Natural killer cell treated with Interleukin-12 subunit alpha and Interleukin-12 subunit beta and Interleukin-15 and Interleukin-18, amount 100 ng/mL, for 72 hours (primary cell): ENCODE measurements at regions not wholly inside any gene's neighbourhood (a gene's known extent, or its start where the extent isn't known, plus 50 kb on each side); places are given as distances from the start of the nearest gene placed in this dataset.
"Not testable (repeated sequence)": the region's sequence is repeated elsewhere in the genome, so short reads cannot be mapped to it uniquely, and the experiment has no call there.

Experiments
- ATAC-seq, 2 donors: fragments of 150-1000 bp; cut with Tn5 transposase in 1 of 2; sonication (Bioruptor Pico), chemical (Tn5 transposase) in 1 of 2; 2 replicates each; pipeline ENCODE4 v1.10.0; 2021
- DNase-seq: peaks from one replicate; pipeline ENCODE4 v3.0.0; 2022; ENCODE audit warnings: low spot score
- H3K27ac Mint-ChIP-seq, 2 donors: 1 replicate in 1 of 2; 2 replicates in 1 of 2; pipeline ENCODE4 v1.8.0; 2022; ENCODE audit warnings: mixed read lengths in 2 of 2, mild to moderate bottlenecking in 1 of 2, moderate library complexity in 1 of 2
- H3K27me3 Mint-ChIP-seq, 2 donors: 1 replicate in 1 of 2; 2 replicates in 1 of 2; pipeline ENCODE4 v1.8.0; 2022; ENCODE audit warnings: mixed read lengths in 2 of 2
- H3K36me3 Mint-ChIP-seq: one replicate; pipeline ENCODE4 v1.8.0; 2022; ENCODE audit warnings: mixed read lengths
- H3K4me1 Mint-ChIP-seq, 2 donors: 1 replicate in 1 of 2; 2 replicates in 1 of 2; pipeline ENCODE4 v1.8.0; 2022; ENCODE audit warnings: low read depth in 2 of 2, mixed read lengths in 2 of 2, mild to moderate bottlenecking in 1 of 2
- H3K4me3 Mint-ChIP-seq: one replicate; pipeline ENCODE4 v1.8.0; 2022; ENCODE audit warnings: mixed read lengths
- H3K9me3 Mint-ChIP-seq: 2 replicates; pipeline ENCODE4 v1.8.0; 2022; ENCODE audit warnings: mixed read lengths

DNA sequence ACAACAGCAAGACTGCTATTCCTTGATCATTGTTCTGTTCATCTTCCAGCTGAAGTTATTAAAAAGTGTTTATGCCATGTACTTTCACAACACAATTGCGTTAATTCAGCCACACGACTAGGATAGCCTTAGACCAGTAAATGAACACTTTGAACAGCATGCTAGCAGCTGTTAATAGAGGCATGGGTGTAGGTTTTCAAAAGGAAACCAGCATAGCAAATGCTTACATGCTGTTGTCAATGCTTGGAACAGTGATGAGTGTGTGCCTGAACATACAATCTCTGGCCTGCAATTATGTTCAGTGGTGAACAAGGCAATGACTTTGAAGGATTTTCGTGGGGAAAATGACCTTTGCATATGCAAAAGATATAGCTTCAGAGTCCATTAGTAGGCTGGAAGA, 127.4 kb upstream of the RBM19 start:
- Mint-ChIP-seq H3K27me3 (no peaks in the 10 kb centered on the region), H3K4me3 (no peak overlapping the region), H3K4me1 (no peaks in the 10 kb centered on the region), H3K9me3 (peaks cover 10% of the 10 kb centered on the region), H3K27ac (no peak overlapping the region), H3K36me3 (no peaks in the 10 kb centered on the region)
- DNase-seq (no peak), ATAC-seq (no peak)

DNA sequence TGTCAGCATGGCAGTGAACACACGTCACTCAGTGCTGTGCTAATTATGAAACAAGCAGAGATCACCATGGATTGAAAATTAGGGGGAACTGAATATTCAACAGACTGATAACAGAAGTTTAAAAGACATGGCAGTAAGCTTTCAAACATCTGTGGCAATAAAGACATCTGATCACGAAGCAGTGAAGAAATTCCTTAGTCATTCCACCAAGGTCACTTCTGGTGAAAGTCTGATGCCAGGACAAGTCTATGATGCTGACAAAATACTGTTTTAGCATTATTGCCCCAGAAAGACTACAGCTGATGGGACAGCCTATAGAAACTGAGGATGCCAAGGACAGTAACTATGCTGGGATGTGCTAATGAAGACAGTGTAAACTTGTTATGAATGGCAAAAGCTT, 126.9 kb upstream of the RBM19 start:
- no peak for ATAC-seq
- Mint-ChIP-seq H3K27me3 (no peaks in the 10 kb centered on the region), H3K36me3 (no peaks in the 10 kb centered on the region), H3K9me3 (peaks cover 10% of the 10 kb centered on the region), H3K27ac (no peak overlapping the region), H3K4me3 (no peak overlapping the region), H3K4me1 (no peaks in the 10 kb centered on the region)
- no peak for DNase-seq

GRCh38 chr12:114090211-114090610, 124.1 kb upstream of the RBM19 start:
- ATAC-seq (no peak), DNase-seq (no peak)
- H3K4me3 Mint-ChIP-seq, result no peak overlapping the region
- no peak overlapping the region for H3K27ac Mint-ChIP-seq
- no peaks in the 10 kb centered on the region for H3K27me3 Mint-ChIP-seq
- peaks cover 10% of the 10 kb centered on the region for H3K9me3 Mint-ChIP-seq
- H3K36me3 Mint-ChIP-seq, result no peaks in the 10 kb centered on the region
- H3K4me1 Mint-ChIP-seq, result no peaks in the 10 kb centered on the region

- Mint-ChIP-seq H3K27ac (no peak overlapping the region), H3K4me3 (no peak overlapping the region), H3K36me3 (no peaks in the 10 kb centered on the region), H3K9me3 (peaks cover 4% of the 10 kb centered on the region), H3K4me1 (no peaks in the 10 kb centered on the region), H3K27me3 (peaks cover 10 to 19% of the 10 kb centered on the region in 2 donors)
- DNase-seq (no peak), ATAC-seq (no peak)
These were observed 107.0 kb upstream of the RBM19 start for GRCh38 chr12:114073076-114073475.

DNA sequence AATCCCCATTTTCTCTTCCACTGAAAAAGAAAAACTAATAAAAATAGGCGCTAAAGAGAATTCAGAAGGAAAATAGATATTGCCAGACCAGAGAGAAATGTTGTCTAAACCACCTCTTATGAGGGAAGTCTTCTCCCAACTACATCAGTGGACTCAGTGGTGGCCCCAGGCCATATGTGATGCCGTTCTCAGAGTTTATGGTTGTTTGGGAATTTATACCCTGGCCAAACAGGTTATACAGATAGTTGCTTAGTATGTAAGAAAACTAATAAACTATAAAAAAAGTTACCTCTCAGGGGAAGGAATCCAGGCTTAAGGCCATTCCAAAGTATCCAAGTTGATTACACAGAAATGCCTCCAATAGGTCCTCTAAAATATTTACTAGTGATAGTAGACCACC, 103.4 kb upstream of the RBM19 start:
- no peak for ATAC-seq
- peaks cover 11 to 19% of the 10 kb centered on the region in 2 donors for H3K27me3 Mint-ChIP-seq
- DNase-seq, result no peak
- no peak overlapping the region for H3K4me3 Mint-ChIP-seq
- H3K9me3 Mint-ChIP-seq, result peaks cover 2% of the 10 kb centered on the region
- H3K36me3 Mint-ChIP-seq, result peaks cover 3% of the 10 kb centered on the region
- H3K4me1 Mint-ChIP-seq, result no peaks in the 10 kb centered on the region
- H3K27ac Mint-ChIP-seq, result no peak overlapping the region

GRCh38 chr12:114064497-114064896, 98.4 kb upstream of the RBM19 start:
- DNase-seq (no peak), ATAC-seq (no peak)
- peaks cover 5% of the 10 kb centered on the region for H3K36me3 Mint-ChIP-seq
- H3K9me3 Mint-ChIP-seq, result peaks cover 2% of the 10 kb centered on the region
- H3K4me3 Mint-ChIP-seq, result no peak overlapping the region
- no peak overlapping the region for H3K27ac Mint-ChIP-seq
- H3K27me3 Mint-ChIP-seq, result peaks cover 6 to 14% of the 10 kb centered on the region in 2 donors
- no peaks in the 10 kb centered on the region for H3K4me1 Mint-ChIP-seq

GRCh38 chr12:114064034-114064433, 97.9 kb upstream of the RBM19 start:
- DNase-seq, H3K4me3 Mint-ChIP-seq, H3K27ac Mint-ChIP-seq, H3K9me3 Mint-ChIP-seq, H3K4me1 Mint-ChIP-seq, ATAC-seq, H3K36me3 Mint-ChIP-seq: not testable (repeated sequence)
- peaks cover 6 to 14% of the 10 kb centered on the region in 2 donors for H3K27me3 Mint-ChIP-seq

DNA sequence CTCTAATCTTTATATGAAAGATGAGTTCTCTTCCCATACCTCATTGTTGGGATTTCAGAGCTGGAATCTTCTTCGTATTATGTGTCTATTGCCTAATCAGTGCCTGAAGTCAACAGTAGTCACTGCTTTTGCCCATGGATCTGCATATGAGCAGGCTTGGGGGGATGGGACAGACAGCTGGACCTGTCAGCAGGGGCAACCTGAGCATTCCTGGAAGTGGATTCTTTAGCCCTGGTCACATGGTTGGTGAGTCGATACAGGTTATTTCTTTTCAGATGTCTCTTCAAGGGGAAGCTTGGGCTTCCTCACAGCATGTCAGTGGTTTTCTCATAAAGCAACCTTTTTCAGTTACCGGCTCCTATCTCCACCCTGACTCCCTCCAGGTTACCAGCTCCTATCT, 97.3 kb upstream of the RBM19 start:
- Mint-ChIP-seq H3K27ac (no peak overlapping the region), H3K27me3 (peaks cover 6 to 14% of the 10 kb centered on the region in 2 donors), H3K4me1 (no peaks in the 10 kb centered on the region), H3K36me3 (peaks cover 5% of the 10 kb centered on the region), H3K4me3 (no peak overlapping the region), H3K9me3 (peaks cover 2% of the 10 kb centered on the region)
- DNase-seq, result no peak
- no peak for ATAC-seq

DNA sequence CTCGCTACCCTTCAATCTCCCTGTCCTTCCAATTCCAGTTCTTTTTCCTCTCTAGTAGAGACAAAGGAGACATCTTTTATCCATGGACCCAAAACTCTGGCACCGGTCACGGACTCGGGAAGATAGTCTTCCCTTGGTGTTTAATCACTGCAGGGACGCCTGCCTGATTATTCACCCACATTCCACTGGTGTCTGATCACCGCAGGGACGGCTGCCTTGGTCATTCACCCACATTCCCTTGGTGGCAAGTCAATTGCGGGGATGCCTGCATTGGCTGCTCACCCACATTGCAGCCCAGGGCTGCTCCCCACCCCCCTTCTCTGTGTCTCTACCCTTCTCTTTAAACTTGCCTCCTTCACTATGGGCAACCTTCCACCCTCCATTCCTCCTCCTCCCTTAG, 90.2 kb upstream of the RBM19 start:
- H3K27ac Mint-ChIP-seq, H3K36me3 Mint-ChIP-seq, ATAC-seq, H3K4me1 Mint-ChIP-seq, H3K27me3 Mint-ChIP-seq, H3K4me3 Mint-ChIP-seq, DNase-seq, H3K9me3 Mint-ChIP-seq: not testable (repeated sequence)

GRCh38 chr12:114054982-114055381, 88.9 kb upstream of the RBM19 start:
- H3K4me1 Mint-ChIP-seq, result no peaks in the 10 kb centered on the region
- H3K4me3 Mint-ChIP-seq, result no peak overlapping the region
- no peak overlapping the region for H3K27ac Mint-ChIP-seq
- H3K27me3 Mint-ChIP-seq, result peaks cover 0 to 6% of the 10 kb centered on the region in 2 donors
- no peaks in the 10 kb centered on the region for H3K36me3 Mint-ChIP-seq
- DNase-seq (no peak), ATAC-seq (no peak)
- H3K9me3 Mint-ChIP-seq, result no peaks in the 10 kb centered on the region

- peaks cover 8 to 47% of the 10 kb centered on the region in 2 donors for H3K27me3 Mint-ChIP-seq
- H3K9me3 Mint-ChIP-seq, result no peaks in the 10 kb centered on the region
- H3K4me1 Mint-ChIP-seq, result no peaks in the 10 kb centered on the region
- no peak overlapping the region for H3K27ac Mint-ChIP-seq
- H3K4me3 Mint-ChIP-seq, result no peak overlapping the region
- no peaks in the 10 kb centered on the region for H3K36me3 Mint-ChIP-seq
- DNase-seq, result no peak
- ATAC-seq, result no peak
These were observed 80.3 kb upstream of the RBM19 start for GRCh38 chr12:114046236-114046998.

DNA sequence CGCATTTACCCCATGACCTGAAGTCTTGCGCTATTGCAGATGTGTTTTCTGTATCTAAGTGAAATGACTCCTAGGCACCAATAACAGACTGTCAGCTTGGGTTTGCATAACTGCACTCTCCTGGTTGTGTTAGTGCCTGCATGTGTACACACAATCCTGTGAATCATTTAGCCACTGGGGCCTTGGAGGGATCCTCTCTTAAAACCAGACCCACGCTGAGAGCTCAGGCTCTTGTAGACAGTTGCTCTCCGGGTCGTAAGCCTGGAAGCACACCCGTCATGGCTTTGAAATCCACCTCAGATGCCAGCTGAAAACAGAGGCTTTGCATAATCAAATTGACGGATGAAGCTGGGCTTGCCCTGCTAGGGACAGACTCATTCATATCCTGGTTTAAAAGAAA, 79.2 kb upstream of the RBM19 start:
- ATAC-seq (no peak), DNase-seq (no peak)
- peaks cover 8 to 45% of the 10 kb centered on the region in 2 donors for H3K27me3 Mint-ChIP-seq
- no peaks in the 10 kb centered on the region for H3K9me3 Mint-ChIP-seq
- no peaks in the 10 kb centered on the region for H3K4me1 Mint-ChIP-seq
- no peak overlapping the region for H3K27ac Mint-ChIP-seq
- no peak overlapping the region for H3K4me3 Mint-ChIP-seq
- H3K36me3 Mint-ChIP-seq, result no peaks in the 10 kb centered on the region

DNA sequence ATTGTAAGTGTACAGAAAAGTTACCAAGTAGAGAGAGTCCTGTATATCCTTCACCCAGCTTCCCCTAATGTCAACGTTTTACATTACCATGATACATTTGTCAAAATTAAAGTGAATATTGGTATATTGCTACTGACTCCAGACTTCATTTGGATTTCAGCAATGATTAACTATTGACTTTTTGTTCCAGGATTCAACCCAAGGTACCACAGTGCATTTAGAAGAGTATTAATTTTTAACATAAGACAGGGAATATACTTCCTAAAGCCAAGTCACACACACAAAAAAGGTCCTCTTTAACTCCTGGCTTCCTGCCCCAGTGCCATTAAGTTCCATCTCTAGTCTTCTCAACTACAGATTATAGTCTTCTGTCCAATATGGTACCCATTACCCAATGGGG, 75.5 kb upstream of the RBM19 start:
- peaks cover 2 to 24% of the 10 kb centered on the region in 2 donors for H3K27me3 Mint-ChIP-seq
- no peak overlapping the region for H3K4me3 Mint-ChIP-seq
- no peaks in the 10 kb centered on the region for H3K36me3 Mint-ChIP-seq
- no peaks in the 10 kb centered on the region for H3K9me3 Mint-ChIP-seq
- ATAC-seq, result no peak
- H3K4me1 Mint-ChIP-seq, result no peaks in the 10 kb centered on the region
- H3K27ac Mint-ChIP-seq, result no peak overlapping the region
- DNase-seq, result no peak

DNA sequence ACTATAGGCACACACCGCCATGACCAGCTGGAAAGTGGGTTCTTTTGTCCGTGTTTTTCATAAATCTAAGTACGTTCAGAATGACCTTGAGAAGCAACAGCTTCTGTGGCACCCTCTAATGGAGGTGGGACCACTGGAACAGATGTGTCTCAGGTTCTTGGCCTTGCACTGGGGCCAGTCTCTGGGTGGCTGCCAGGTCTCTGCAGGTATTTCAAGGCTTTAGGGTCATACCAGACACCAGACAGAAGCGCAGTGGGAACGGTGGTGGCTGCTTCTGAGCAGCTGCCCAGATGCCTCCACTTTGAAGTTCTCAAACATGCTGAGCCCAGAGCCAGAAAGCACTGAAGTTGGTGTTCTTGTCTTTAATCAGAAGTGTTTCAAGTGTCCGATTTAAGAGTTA, 75.0 kb upstream of the RBM19 start:
- DNase-seq (no peak), ATAC-seq (no peak)
- Mint-ChIP-seq H3K9me3 (no peaks in the 10 kb centered on the region), H3K4me3 (no peak overlapping the region), H3K27me3 (peaks cover 2 to 19% of the 10 kb centered on the region in 2 donors), H3K4me1 (no peaks in the 10 kb centered on the region), H3K27ac (no peak overlapping the region), H3K36me3 (no peaks in the 10 kb centered on the region)

GRCh38 chr12:114038962-114039361, 72.8 kb upstream of the RBM19 start:
- Mint-ChIP-seq H3K27me3 (peaks cover 1 to 9% of the 10 kb centered on the region in 2 donors), H3K27ac (no peak overlapping the region), H3K36me3 (no peaks in the 10 kb centered on the region), H3K4me3 (no peak overlapping the region), H3K9me3 (no peaks in the 10 kb centered on the region), H3K4me1 (no peaks in the 10 kb centered on the region)
- peak in 1 of 2 donors; percentile 8 for ATAC-seq
- no peak for DNase-seq
